Bronchial epithelial cell (primary cell): ENCODE measurements at regions not wholly inside any gene's neighbourhood (a gene's known extent, or its start where the extent isn't known, plus 50 kb on each side); places are given as distances from the start of the nearest gene placed in this dataset.

Source experiments
- DNase-seq: peaks from one replicate; pipeline ENCODE4 v3.0.0-alpha.2; 2010; ENCODE audit warnings: low read depth
- FAIRE-seq: peaks from 2 replicates; lab custom pipeline; 2011; peaks lifted over from hg19 to GRCh38; lab: Jason Lieb, UNC
- H3K27me3 ChIP-seq: 2 replicates; pipeline ENCODE4 v1.5.1; 2011; ENCODE audit warnings: low read length; ENCODE audit not compliant: control insufficient read depth, insufficient read depth
- H3K36me3 ChIP-seq: 2 replicates; pipeline ENCODE4 v1.5.1; 2011; ENCODE audit warnings: low read length; ENCODE audit not compliant: control insufficient read depth, insufficient read depth
- H3K4me3 ChIP-seq: 2 replicates; pipeline ENCODE4 v1.5.1; 2011; ENCODE audit warnings: mild to moderate bottlenecking, low read depth, low read length, control low read depth
- CTCF ChIP-seq: IDR thresholded peaks from 2 replicates; pipeline ENCODE4 v1.5.1; 2011; ENCODE audit warnings: mild to moderate bottlenecking, moderate library complexity, low read length, control low read depth, inconsistent platforms; ENCODE audit not compliant: insufficient read depth, severe bottlenecking

GRCh38 chr4:124025428-124025827 is 628.8 kb downstream of the SPRY1 start:
- DNase-seq (peak; percentile 12), FAIRE-seq (no peak)
- Histone ChIP-seq H3K36me3 (no peaks in the 10 kb centered on the region), H3K27me3 (no peaks in the 10 kb centered on the region), H3K4me3 (peak overlapping the region; percentile 25)
- no peak for TF ChIP-seq CTCF

GRCh38 chr4:124028182-124028581 is 631.6 kb downstream of the SPRY1 start:
- TF ChIP-seq CTCF: no peak
- Histone ChIP-seq H3K36me3 (no peaks in the 10 kb centered on the region), H3K4me3 (no peak overlapping the region), H3K27me3 (no peaks in the 10 kb centered on the region)
- FAIRE-seq (peak; percentile 86), DNase-seq (no peak)

- H3K36me3 ChIP-seq: no peaks in the 10 kb centered on the region
- TF ChIP-seq CTCF: no peak
- no peak for DNase-seq
- no peak for FAIRE-seq
- H3K4me3 ChIP-seq: no peak overlapping the region
- H3K27me3 ChIP-seq: no peaks in the 10 kb centered on the region
Measured at GRCh38 chr4:124030147-124030546, 633.6 kb downstream of the SPRY1 start.

GRCh38 chr4:124032035-124032434 is 635.4 kb downstream of the SPRY1 start:
- FAIRE-seq: no peak
- H3K4me3 ChIP-seq: no peak overlapping the region

GRCh38 chr4:124035364-124036041 is 638.9 kb downstream of the SPRY1 start:
- no peak for FAIRE-seq
- Histone ChIP-seq H3K27me3 (no peaks in the 10 kb centered on the region), H3K4me3 (no peak overlapping the region), H3K36me3 (no peaks in the 10 kb centered on the region)
- DNase-seq: no peak
- TF ChIP-seq CTCF: no peak

More at GRCh38 chr4:124032035-124032434, 635.4 kb downstream of the SPRY1 start:
- DNase-seq: no peak
- Histone ChIP-seq H3K27me3 (no peaks in the 10 kb centered on the region), H3K36me3 (no peaks in the 10 kb centered on the region)
- TF ChIP-seq CTCF: no peak

GRCh38 chr4:124037236-124037635 is 640.6 kb downstream of the SPRY1 start:
- DNase-seq: no peak
- H3K27me3 ChIP-seq: no peaks in the 10 kb centered on the region
- no peaks in the 10 kb centered on the region for H3K36me3 ChIP-seq
- H3K4me3 ChIP-seq: no peak overlapping the region
- TF ChIP-seq CTCF: no peak
- no peak for FAIRE-seq
